ENCODE measurements at regions not wholly inside any gene's neighbourhood (a gene's known extent, or its start where the extent isn't known, plus 50 kb on each side); places are given as distances from the start of the nearest gene placed in this dataset.
A peak's percentile ranks its signal among the peaks of the same experiment; 100 is the strongest.

DNA sequence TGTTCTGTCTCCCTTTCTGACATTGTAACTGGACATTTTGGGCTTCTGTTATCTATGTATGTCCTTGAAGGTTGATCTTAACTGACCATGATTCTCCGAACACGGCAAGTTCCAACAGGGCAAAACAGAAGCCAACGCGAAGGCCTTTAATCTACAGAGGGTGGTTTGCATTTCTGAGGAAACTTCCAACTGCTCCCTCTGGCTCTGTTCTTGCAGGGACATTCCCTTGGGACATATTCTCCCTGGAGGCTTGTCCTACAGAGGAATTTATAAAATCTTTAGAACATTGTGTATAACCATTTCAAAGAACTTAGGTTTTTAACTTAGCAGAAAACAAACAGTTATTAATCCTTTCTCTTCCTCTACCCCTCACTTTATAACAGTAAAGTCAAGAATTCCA, 189.0 kb upstream of the CDYL start:
- TF ChIP-seq FOXM1 (IDR thresholded peaks at IDR 0.05; ENCODE audit: borderline replicate concordance, low read depth) = no peak
- TF ChIP-seq NFIC (IDR thresholded peaks at IDR 0.05) = no peak
- TF ChIP-seq, protein P1, sequence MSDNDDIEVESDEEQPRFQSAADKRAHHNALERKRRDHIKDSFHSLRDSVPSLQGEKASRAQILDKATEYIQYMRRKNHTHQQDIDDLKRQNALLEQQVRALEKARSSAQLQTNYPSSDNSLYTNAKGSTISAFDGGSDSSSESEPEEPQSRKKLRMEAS (IDR thresholded peaks at IDR 0.05) = no peak

DNA sequence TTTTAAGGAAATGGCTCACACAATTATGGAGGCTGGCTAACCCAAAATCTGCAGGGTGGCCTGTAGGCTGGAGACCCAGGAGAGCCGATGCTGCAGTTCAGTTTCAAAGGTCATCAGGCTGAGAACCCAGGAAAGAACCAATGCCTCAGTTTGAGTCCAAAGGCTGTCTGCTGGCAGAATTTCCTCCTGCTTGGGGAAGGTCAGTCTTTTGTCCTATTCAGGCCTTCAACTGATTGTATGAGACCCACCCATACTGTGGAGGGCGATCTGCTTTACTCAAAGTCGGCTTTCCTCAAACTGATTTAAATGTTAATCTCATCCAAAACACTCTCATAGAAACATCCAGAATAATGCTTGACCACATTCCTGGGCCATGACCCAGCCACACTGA, 189.7 kb upstream of the CDYL start:
- no peak for TF ChIP-seq ZBTB7A (IDR thresholded peaks at IDR 0.05; ENCODE audit: low read depth)
- no peak for TF ChIP-seq NFIC (IDR thresholded peaks at IDR 0.05)
- TF ChIP-seq RAD21 (IDR thresholded peaks at IDR 0.05; ENCODE audit: low read depth) = no peak
- no peak for TF ChIP-seq EGR1 (IDR thresholded peaks at IDR 0.05)
- TF ChIP-seq TEAD4 (IDR thresholded peaks at IDR 0.05) = no peak
- no peak for TF ChIP-seq TCF12 (IDR thresholded peaks at IDR 0.05; ENCODE audit: low read depth)

DNA sequence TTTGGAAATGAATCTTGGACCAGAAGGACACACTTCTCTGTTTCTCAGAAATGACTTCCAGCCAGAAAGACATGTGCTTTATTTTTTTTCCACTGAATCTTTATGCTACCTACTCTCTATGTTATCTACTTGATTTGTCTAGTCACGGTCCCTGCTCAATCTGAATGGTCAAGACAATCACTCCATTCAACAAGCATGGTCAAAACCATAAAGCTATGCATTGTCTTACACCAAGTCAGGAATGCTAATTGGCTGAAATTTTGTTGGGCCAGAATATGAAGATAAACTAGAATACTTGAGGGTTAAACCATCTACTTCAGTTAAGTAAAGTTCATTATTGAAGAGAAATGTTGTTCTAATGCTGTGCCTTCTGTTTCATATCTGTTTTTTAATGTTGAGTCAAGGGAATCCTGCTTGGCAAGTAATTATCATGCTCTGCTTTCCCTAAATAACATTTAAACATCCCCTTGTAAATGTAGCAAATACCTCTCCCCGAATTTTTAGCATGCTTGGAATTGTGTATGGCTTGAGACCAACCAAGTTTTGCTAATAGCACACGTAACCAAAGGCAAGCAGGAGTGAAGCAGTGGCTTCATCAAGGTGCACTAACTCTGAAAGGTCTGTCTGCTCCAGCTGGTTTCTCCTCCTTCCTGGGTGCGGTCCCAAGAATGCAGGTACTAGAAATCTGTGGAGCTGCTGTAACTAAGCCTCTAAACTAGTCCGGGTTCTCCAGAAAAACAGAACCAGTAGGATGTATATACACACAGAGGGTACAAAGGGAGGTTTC, 190.3 kb upstream of the CDYL start:
- TF ChIP-seq, protein P1 (IDR thresholded peaks at IDR 0.05) = peak; percentile 10; the same call in 1 of the 2 replicates
- TF ChIP-seq EP300 (IDR thresholded peaks at IDR 0.05; ENCODE audit: borderline replicate concordance) = peak; percentile 43; the same call in 1 of the 2 replicates
- TF ChIP-seq, protein P2, sequence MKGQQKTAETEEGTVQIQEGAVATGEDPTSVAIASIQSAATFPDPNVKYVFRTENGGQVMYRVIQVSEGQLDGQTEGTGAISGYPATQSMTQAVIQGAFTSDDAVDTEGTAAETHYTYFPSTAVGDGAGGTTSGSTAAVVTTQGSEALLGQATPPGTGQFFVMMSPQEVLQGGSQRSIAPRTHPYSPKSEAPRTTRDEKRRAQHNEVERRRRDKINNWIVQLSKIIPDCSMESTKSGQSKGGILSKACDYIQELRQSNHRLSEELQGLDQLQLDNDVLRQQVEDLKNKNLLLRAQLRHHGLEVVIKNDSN (IDR thresholded peaks at IDR 0.05) = no peak
- peak; percentile 52 for TF ChIP-seq TEAD4 (IDR thresholded peaks at IDR 0.05)
- peak; percentile 18; the same call in 1 of the 2 replicates for TF ChIP-seq NFIC (IDR thresholded peaks at IDR 0.05)
- TF ChIP-seq, protein P3, sequence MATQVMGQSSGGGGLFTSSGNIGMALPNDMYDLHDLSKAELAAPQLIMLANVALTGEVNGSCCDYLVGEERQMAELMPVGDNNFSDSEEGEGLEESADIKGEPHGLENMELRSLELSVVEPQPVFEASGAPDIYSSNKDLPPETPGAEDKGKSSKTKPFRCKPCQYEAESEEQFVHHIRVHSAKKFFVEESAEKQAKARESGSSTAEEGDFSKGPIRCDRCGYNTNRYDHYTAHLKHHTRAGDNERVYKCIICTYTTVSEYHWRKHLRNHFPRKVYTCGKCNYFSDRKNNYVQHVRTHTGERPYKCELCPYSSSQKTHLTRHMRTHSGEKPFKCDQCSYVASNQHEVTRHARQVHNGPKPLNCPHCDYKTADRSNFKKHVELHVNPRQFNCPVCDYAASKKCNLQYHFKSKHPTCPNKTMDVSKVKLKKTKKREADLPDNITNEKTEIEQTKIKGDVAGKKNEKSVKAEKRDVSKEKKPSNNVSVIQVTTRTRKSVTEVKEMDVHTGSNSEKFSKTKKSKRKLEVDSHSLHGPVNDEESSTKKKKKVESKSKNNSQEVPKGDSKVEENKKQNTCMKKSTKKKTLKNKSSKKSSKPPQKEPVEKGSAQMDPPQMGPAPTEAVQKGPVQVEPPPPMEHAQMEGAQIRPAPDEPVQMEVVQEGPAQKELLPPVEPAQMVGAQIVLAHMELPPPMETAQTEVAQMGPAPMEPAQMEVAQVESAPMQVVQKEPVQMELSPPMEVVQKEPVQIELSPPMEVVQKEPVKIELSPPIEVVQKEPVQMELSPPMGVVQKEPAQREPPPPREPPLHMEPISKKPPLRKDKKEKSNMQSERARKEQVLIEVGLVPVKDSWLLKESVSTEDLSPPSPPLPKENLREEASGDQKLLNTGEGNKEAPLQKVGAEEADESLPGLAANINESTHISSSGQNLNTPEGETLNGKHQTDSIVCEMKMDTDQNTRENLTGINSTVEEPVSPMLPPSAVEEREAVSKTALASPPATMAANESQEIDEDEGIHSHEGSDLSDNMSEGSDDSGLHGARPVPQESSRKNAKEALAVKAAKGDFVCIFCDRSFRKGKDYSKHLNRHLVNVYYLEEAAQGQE (IDR thresholded peaks at IDR 0.05; ENCODE audit: low read depth) = no peak

DNA sequence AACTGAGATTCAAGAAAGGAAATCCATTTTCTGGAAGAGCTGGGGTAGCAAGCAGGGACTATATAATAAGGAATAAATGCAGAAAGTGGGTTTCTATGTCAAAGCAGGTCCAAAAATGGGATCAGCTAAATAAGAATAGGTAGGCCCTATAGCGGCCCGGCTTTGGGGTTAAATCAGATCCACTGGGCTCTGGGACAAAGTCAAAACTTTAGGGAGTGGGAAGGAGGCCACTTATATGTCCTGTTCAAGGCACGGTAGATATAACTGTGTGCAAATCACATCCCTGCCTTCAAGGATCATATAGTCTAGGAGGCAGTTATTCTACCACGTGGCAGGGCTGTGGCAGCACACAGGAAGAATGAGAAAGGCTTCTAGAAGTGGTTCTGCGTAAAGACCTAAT, 191.4 kb upstream of the CDYL start:
- TF ChIP-seq TAF1 (IDR thresholded peaks at IDR 0.05; ENCODE audit: low read depth) (no peak), RAD21 (IDR thresholded peaks at IDR 0.05; ENCODE audit: low read depth) (no peak), ZBTB7A (IDR thresholded peaks at IDR 0.05; ENCODE audit: low read depth) (no peak), YY1 (IDR thresholded peaks at IDR 0.05; ENCODE audit: low read depth) (no peak), NFIC (IDR thresholded peaks at IDR 0.05) (no peak), EGR1 (IDR thresholded peaks at IDR 0.05) (no peak), CEBPB (IDR thresholded peaks at IDR 0.05) (no peak), FOXM1 (IDR thresholded peaks at IDR 0.05; ENCODE audit: borderline replicate concordance, low read depth) (no peak), CREB1 (IDR thresholded peaks at IDR 0.05; ENCODE audit: low read depth) (no peak), TCF12 (IDR thresholded peaks at IDR 0.05; ENCODE audit: low read depth) (no peak), TEAD4 (IDR thresholded peaks at IDR 0.05) (no peak), EP300 (IDR thresholded peaks at IDR 0.05; ENCODE audit: borderline replicate concordance) (no peak)
- TF ChIP-seq, protein P2 (IDR thresholded peaks at IDR 0.05) = no peak
- TF ChIP-seq, protein P1 (IDR thresholded peaks at IDR 0.05) = no peak
- TF ChIP-seq, protein P3 (IDR thresholded peaks at IDR 0.05; ENCODE audit: low read depth) = no peak

DNA sequence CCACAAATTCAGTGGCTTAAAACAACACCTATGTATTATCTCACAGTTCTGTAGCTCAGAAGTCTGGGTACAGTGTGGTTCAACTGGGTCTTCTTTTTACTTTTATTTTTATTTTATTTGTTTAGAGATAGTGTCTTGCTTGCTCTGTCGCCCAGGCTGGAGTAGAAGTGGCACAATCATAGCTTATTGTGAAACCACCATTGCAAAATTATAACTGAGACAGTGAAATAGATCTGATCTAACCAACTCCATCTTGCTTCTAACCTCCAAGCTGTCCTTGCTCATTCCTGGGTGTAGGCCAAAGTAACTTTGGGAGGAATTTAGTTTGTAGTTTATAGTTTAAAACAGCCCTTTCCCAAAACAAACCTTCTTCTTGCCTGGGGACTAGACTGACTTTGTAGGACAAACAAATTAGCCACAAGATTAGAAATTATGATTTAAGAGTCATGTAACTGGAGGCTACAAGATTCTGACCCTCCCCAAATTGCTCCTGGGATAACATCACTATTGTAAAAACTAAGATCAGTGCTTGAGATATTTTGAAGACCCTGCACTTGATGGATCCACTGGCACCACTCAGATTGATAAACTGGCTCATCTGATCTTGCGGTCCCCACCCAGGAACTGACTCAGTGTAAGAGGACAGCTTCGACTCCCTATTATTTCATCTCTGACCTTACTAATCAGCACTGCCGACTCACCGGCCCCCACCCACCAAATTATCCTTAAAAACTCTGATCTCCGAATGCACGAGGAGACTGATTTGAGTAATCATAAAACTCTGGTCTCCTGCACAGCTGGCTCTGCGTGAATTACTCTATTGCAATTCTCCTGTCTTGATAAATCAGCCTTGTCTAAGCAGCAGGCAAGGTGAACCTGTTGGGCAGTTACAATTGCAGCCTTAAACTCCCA, 193.4 kb upstream of the CDYL start:
- no peak for TF ChIP-seq TEAD4 (IDR thresholded peaks at IDR 0.05)
- no peak for TF ChIP-seq YY1 (IDR thresholded peaks at IDR 0.05; ENCODE audit: low read depth)
